ENCODE measurements at regions not wholly inside any gene's neighbourhood (a gene's known extent, or its start where the extent isn't known, plus 50 kb on each side); places are given as distances from the start of the nearest gene placed in this dataset.

GRCh38 chr2:38470115-38470514 lies 93.0 kb upstream of the ATL2 start:
- FAIRE-seq (no peak), DNase-seq (ENCODE audit: low read depth, low spot score) (no peak), ATAC-seq (no peak)
- 14% methylated on average over 3 of the region's 3 CpGs for WGBS (ENCODE audit: insufficient coverage, insufficient replicate concordance, low lambda C conversion rate, missing lambda C conversion rate)
- Histone ChIP-seq H3K4me2 (ENCODE audit: control insufficient read depth, insufficient read depth) (no peak overlapping the region), H3K9ac (ENCODE audit: control insufficient read depth, insufficient read depth, low read length) (no peak overlapping the region), H3K27me3 (replicated peaks in 1 of 2; ENCODE audit: control insufficient read depth in 2 of 2, insufficient read depth in 2 of 2, low read length in 1 of 2) (no peaks in the 10 kb centered on the region), H2AFZ (ENCODE audit: control insufficient read depth, low read depth, low read length) (no peak overlapping the region), H4K20me1 (ENCODE audit: control insufficient read depth, insufficient read depth) (no peaks in the 10 kb centered on the region), H3K27ac (ENCODE audit: control insufficient read depth, insufficient read depth) (no peak overlapping the region), H3K9me3 (replicated peaks; ENCODE audit: control insufficient read depth, insufficient read depth, low read length) (no peaks in the 10 kb centered on the region), H3K4me3 (no peak overlapping the region), H3K4me1 (ENCODE audit: control insufficient read depth, insufficient read depth, low read length) (peaks cover 16% of the 10 kb centered on the region), H3K36me3 (ENCODE audit: control insufficient read depth in 2 of 2, insufficient read depth in 2 of 2, low read length in 1 of 2) (no peaks in the 10 kb centered on the region), H3K79me2 (ENCODE audit: control insufficient read depth, insufficient read depth, low read length) (no peaks in the 10 kb centered on the region)
- ChIA-PET POLR2A (interaction anchor here (1.1 kb wide), 1 partner anchor 91 kb away, joined by 3 read pairs; no protein-coding TSS in a partner anchor), CTCF (interaction anchor here (1.0 to 8.4 kb wide), 5 partner anchors 11 to 153 kb away, joined by 3 to 117 read pairs (median 17); partner anchors contain the start of gene ATL2), SMC1A (ENCODE audit: uncharacterized antibody, unreplicated experiment) (interaction anchor here (0.7 to 7.6 kb wide), 8 partner anchors 15 to 153 kb away, joined by 3 to 92 read pairs (median 4); no protein-coding TSS in a partner anchor), RAD21 (ENCODE audit: unreplicated experiment) (interaction anchor here (1.8 kb wide), 1 partner anchor 95 kb away, joined by 5 read pairs; no protein-coding TSS in a partner anchor)
- BruUV-seq (replicated peaks): no TSS peak
- no peak for TF ChIP-seq HDGF (IDR thresholded peaks at IDR 0.05)
- no peak for TF ChIP-seq RELB (IDR thresholded peaks at IDR 0.05; ENCODE audit: low read depth)
- TF ChIP-seq IRF5 (IDR thresholded peaks at IDR 0.05; ENCODE audit: borderline replicate concordance): no peak
- TF ChIP-seq CBX5 (IDR thresholded peaks at IDR 0.05; ENCODE audit: low read depth): no peak
- TF ChIP-seq STAT3 (IDR thresholded peaks at IDR 0.05; ENCODE audit: low read depth, low read length): no peak
- no peak for TF ChIP-seq JUND (IDR thresholded peaks at IDR 0.05; ENCODE audit: low read depth, low read length)
- TF ChIP-seq SUZ12 (IDR thresholded peaks at IDR 0.05; ENCODE audit: unreplicated experiment): no peak
- no peak for TF ChIP-seq BCL3 (IDR thresholded peaks at IDR 0.05; ENCODE audit: borderline replicate concordance, insufficient read depth, low read depth, low read length, poor library complexity, severe bottlenecking)
- no peak for TF ChIP-seq ZBTB33 (IDR thresholded peaks at IDR 0.05)
- TF ChIP-seq POLR2AphosphoS2 (IDR thresholded peaks at IDR 0.05; ENCODE audit: low read depth, low read length): no peak
- no peak for TF ChIP-seq PBX3 (IDR thresholded peaks at IDR 0.05; ENCODE audit: insufficient replicate concordance, low read depth, low read length)
- TF ChIP-seq MAX (IDR thresholded peaks at IDR 0.05; ENCODE audit: low read depth, low read length): no peak
- no peak for TF ChIP-seq NFYA (IDR thresholded peaks at IDR 0.05; ENCODE audit: borderline replicate concordance, low read depth, low read length)
- TF ChIP-seq SREBF1 (IDR thresholded peaks at IDR 0.05; ENCODE audit: low read length): no peak
- in situ Hi-C loops (cut with MboI): no loop called here
- intact Hi-C loops (cut with micrococcal nuclease; ENCODE audit: unreplicated experiment): loop anchor here (2.0 kb wide), 1 partner anchor 93 kb away; the partner anchor contains the start of gene ATL2
